H1 (cell line): ENCODE measurements at regions not wholly inside any gene's neighbourhood (a gene's known extent, or its start where the extent isn't known, plus 50 kb on each side); places are given as distances from the start of the nearest gene placed in this dataset.

ENCODE experiments used
- CTCF ChIA-PET: fragments of 300-600 bp; sonication (Branson Sonifier 250); formaldehyde crosslinking; loops from one replicate; lab custom pipeline; 2021; ENCODE audit not compliant: partially characterized antibody; lab: Charles Lee
- POLR2A ChIA-PET: fragments of 300-600 bp; sonication (Branson Sonifier 250); formaldehyde crosslinking; loops from one replicate; lab custom pipeline; 2021; ENCODE audit warnings: inconsistent platforms; ENCODE audit not compliant: partially characterized antibody; lab: Charles Lee
- DNase-seq, 2 experiments: peaks; one replicate each; pipeline versions ENCODE4 v3.0.0 to v3.0.0-alpha.2; 2010 to 2022; ENCODE audit warnings: low spot score in 2 of 2, low read depth in 1 of 2, mixed read lengths in 1 of 2
- FAIRE-seq: peaks from 2 replicates; lab custom pipeline; 2011; peaks lifted over from hg19 to GRCh38; lab: Jason Lieb, UNC
- H2AFZ ChIP-seq: 2 replicates; pipeline ENCODE4 v1.8.1; 2012; ENCODE audit warnings: low read length, inconsistent platforms
- H2AK5ac ChIP-seq: 2 replicates; pipeline ENCODE4 v1.6.1; 2013; ENCODE audit warnings: low read depth, low read length
- H2BK120ac ChIP-seq: replicated peaks from 2 replicates; pipeline ENCODE3; 2013; ENCODE audit warnings: low read depth, low read length, inconsistent platforms
- H2BK12ac ChIP-seq: 2 replicates; pipeline ENCODE4 v1.6.1; 2013; ENCODE audit warnings: low read depth, low read length
- H2BK15ac ChIP-seq: 2 replicates; pipeline ENCODE4 v1.6.1; 2013; ENCODE audit warnings: low read length
- H2BK20ac ChIP-seq: 2 replicates; pipeline ENCODE4 v1.6.1; 2013; ENCODE audit warnings: low read length
- H2BK5ac ChIP-seq: 2 replicates; pipeline ENCODE4 v1.6.1; 2013; ENCODE audit warnings: low read depth, low read length
- H3K14ac ChIP-seq: 2 replicates; pipeline ENCODE4 v1.6.1; 2013; ENCODE audit warnings: inconsistent platforms; ENCODE audit not compliant: insufficient read length
- H3K18ac ChIP-seq: 2 replicates; pipeline ENCODE4 v1.6.1; 2013; ENCODE audit warnings: low read length; ENCODE audit errors: extremely low read depth
- H3K23ac ChIP-seq: 2 replicates; pipeline ENCODE4 v1.6.1; 2013; ENCODE audit warnings: inconsistent platforms; ENCODE audit not compliant: insufficient read length
- H3K23me2 ChIP-seq: 2 replicates; pipeline ENCODE4 v1.6.1; 2013; ENCODE audit warnings: low read depth, low read length
- H3K27ac ChIP-seq: 2 replicates; pipeline ENCODE4 v1.6.1; 2011; ENCODE audit warnings: low read depth, low read length, inconsistent platforms
- H3K27me3 ChIP-seq, 4 experiments: replicated peaks in 1 of 4; 1 replicate in 1 of 4; 2 replicates in 3 of 4; pipeline versions ENCODE4 v1.6.1 to v1.8.1; 2011 to 2013; ENCODE audit warnings: low read length in 3 of 4, mild to moderate bottlenecking in 3 of 4, inconsistent platforms in 2 of 4, mixed read lengths in 2 of 4, moderate library complexity in 1 of 4; ENCODE audit not compliant: control insufficient read depth in 3 of 4, insufficient read depth in 3 of 4; ENCODE audit errors: extremely low read depth in 1 of 4
- H3K36me3 ChIP-seq, 4 experiments: 2 replicates each; pipeline versions ENCODE4 v1.6.1 to v1.8.1; 2011 to 2013; ENCODE audit warnings: mild to moderate bottlenecking in 4 of 4, low read length in 3 of 4, moderate library complexity in 2 of 4, control low read depth in 1 of 4, inconsistent platforms in 1 of 4; ENCODE audit not compliant: insufficient read depth in 4 of 4, control insufficient read depth in 2 of 4
- H3K4ac ChIP-seq: replicated peaks from 2 replicates; pipeline ENCODE3; 2013; ENCODE audit warnings: low read length, low read depth, mixed read lengths, inconsistent platforms; ENCODE audit not compliant: insufficient read length
- H3K4me1 ChIP-seq, 4 experiments: replicated peaks in 1 of 4; 1 replicate in 1 of 4; 2 replicates in 3 of 4; pipeline versions ENCODE4 v1.6.1 to v1.8.1; 2011 to 2013; ENCODE audit warnings: low read length in 3 of 4, inconsistent platforms in 2 of 4, mixed read lengths in 1 of 4; ENCODE audit not compliant: insufficient read depth in 4 of 4, control insufficient read depth in 3 of 4
- H3K4me2 ChIP-seq, 2 experiments: 2 replicates each; pipeline versions ENCODE4 v1.6.1 to v1.8.1; 2011 to 2013; ENCODE audit warnings: low read depth in 2 of 2, low read length in 2 of 2, control low read depth in 1 of 2, inconsistent platforms in 1 of 2, mild to moderate bottlenecking in 1 of 2; ENCODE audit not compliant: insufficient read depth in 1 of 2
- H3K4me3 ChIP-seq, 4 experiments: fragments of 200-600, 300-600 bp in 1 of 4; sonication (generic), shearing (Covaris generic), sonication (Bioruptor Twin) in 1 of 4; 2 replicates each; pipeline versions ENCODE4 v1.5.1 to v1.8.1; 2011 to 2016; ENCODE audit warnings: low read length in 4 of 4, low read depth in 3 of 4, control low read depth in 2 of 4, inconsistent platforms in 2 of 4, mild to moderate bottlenecking in 2 of 4, mixed read lengths in 1 of 4, moderate library complexity in 1 of 4; ENCODE audit not compliant: insufficient read depth in 2 of 4; ENCODE audit errors: extremely low read depth in 1 of 4
- H3K56ac ChIP-seq: replicated peaks from 2 replicates; pipeline ENCODE3; 2013; ENCODE audit warnings: low read depth, mild to moderate bottlenecking, mixed read lengths, low read length, inconsistent platforms; ENCODE audit not compliant: insufficient read length
- H3K79me1 ChIP-seq: 2 replicates; pipeline ENCODE4 v1.6.1; 2013; ENCODE audit warnings: low read depth, low read length, control low read depth
- H3K79me2 ChIP-seq, 2 experiments: 2 replicates each; pipeline versions ENCODE4 v1.6.1 to v1.8.1; 2012 to 2013; ENCODE audit warnings: low read length in 2 of 2, mild to moderate bottlenecking in 2 of 2, inconsistent platforms in 1 of 2; ENCODE audit not compliant: insufficient read depth in 2 of 2, control insufficient read depth in 1 of 2
- H3K9ac ChIP-seq, 4 experiments: replicated peaks in 1 of 4; 1 replicate in 1 of 4; 2 replicates in 3 of 4; pipeline versions ENCODE4 v1.6.1 to v1.8.1; 2011 to 2013; ENCODE audit warnings: low read depth in 3 of 4, low read length in 3 of 4, control low read depth in 2 of 4, mild to moderate bottlenecking in 2 of 4, moderate library complexity in 2 of 4, inconsistent platforms in 1 of 4; ENCODE audit errors: extremely low read depth in 1 of 4
- H3K9me3 ChIP-seq, 2 experiments: 2 replicates each; pipeline versions ENCODE4 v1.6.1 to v1.8.1; 2012 to 2013; ENCODE audit warnings: mild to moderate bottlenecking in 2 of 2, moderate library complexity in 2 of 2, control low read depth in 1 of 2, inconsistent platforms in 1 of 2, low read depth in 1 of 2, low read length in 1 of 2, mixed read lengths in 1 of 2; ENCODE audit not compliant: insufficient read depth in 2 of 2
- H4K20me1 ChIP-seq, 2 experiments: replicated peaks in 1 of 2; 2 replicates each; pipeline versions ENCODE3 to v1.8.1; 2011 to 2013; ENCODE audit warnings: inconsistent platforms in 2 of 2, low read length in 2 of 2, mild to moderate bottlenecking in 1 of 2; ENCODE audit not compliant: insufficient read depth in 2 of 2, control insufficient read depth in 1 of 2
- H4K5ac ChIP-seq: 2 replicates; pipeline ENCODE4 v1.6.1; 2013; ENCODE audit warnings: low read length, low read depth, mixed read lengths, inconsistent platforms; ENCODE audit not compliant: insufficient read length
- H4K8ac ChIP-seq: 2 replicates; pipeline ENCODE4 v1.8.0; 2013; ENCODE audit warnings: mild to moderate bottlenecking, moderate library complexity, low read length, inconsistent platforms; ENCODE audit not compliant: insufficient read depth; ENCODE audit errors: extremely low read depth
- H4K91ac ChIP-seq: replicated peaks from 2 replicates; pipeline ENCODE3; 2013; ENCODE audit warnings: low read length, mixed read lengths, inconsistent platforms; ENCODE audit not compliant: insufficient read length
- BACH1 ChIP-seq: IDR thresholded peaks from 2 replicates; pipeline ENCODE4 v1.6.1; 2012; ENCODE audit warnings: low read length, improper control_type of control experiment
- BCL11A ChIP-seq, 2 experiments: IDR thresholded peaks; one replicate each; pipeline ENCODE4 v1.6.1; 2011; ENCODE audit warnings: low read depth in 2 of 2, low read length in 2 of 2, mild to moderate bottlenecking in 2 of 2
- EZH2 ChIP-seq: fragments of 200-600 bp; sonication (generic); IDR thresholded peaks from 2 replicates; pipeline ENCODE4 v1.7.1; 2012; ENCODE audit warnings: low read depth, mild to moderate bottlenecking, moderate library complexity, low read length, inconsistent platforms; ENCODE audit not compliant: severe bottlenecking
- FOSL1 ChIP-seq: IDR thresholded peaks from 2 replicates; pipeline ENCODE4 v1.6.1; 2011; ENCODE audit warnings: mild to moderate bottlenecking, low read depth, low read length, moderate library complexity; ENCODE audit not compliant: insufficient read depth
- HDAC6 ChIP-seq: IDR thresholded peaks from one replicate; pipeline ENCODE4 v1.7.1; 2012; ENCODE audit warnings: low read depth, mild to moderate bottlenecking, inconsistent platforms, low read length, moderate library complexity
- KDM1A ChIP-seq: fragments of 200-600, 300-600 bp; sonication (generic); IDR thresholded peaks from 2 replicates; pipeline ENCODE4 v1.7.1; 2016; ENCODE audit warnings: mild to moderate bottlenecking, low read length, borderline replicate concordance
- NRF1 ChIP-seq: IDR thresholded peaks from 2 replicates; pipeline ENCODE4 v1.6.1; 2011; ENCODE audit warnings: mild to moderate bottlenecking, low read depth, low read length, improper control_type of control experiment
- PHF8 ChIP-seq: fragments of 200-600 bp; sonication (generic); conservative IDR thresholded peaks from 2 replicates; pipeline ENCODE4 v1.7.1; 2012; ENCODE audit warnings: low read depth, mild to moderate bottlenecking, inconsistent platforms, low read length, moderate library complexity
- POU5F1 ChIP-seq: IDR thresholded peaks from 2 replicates; pipeline ENCODE4 v1.6.1; 2011; ENCODE audit warnings: low read depth, mild to moderate bottlenecking, low read length, moderate library complexity
- RBBP5 ChIP-seq: IDR thresholded peaks from 2 replicates; pipeline ENCODE4 v1.7.1; 2012; ENCODE audit warnings: low read depth, mild to moderate bottlenecking, inconsistent platforms, low read length, moderate library complexity, borderline replicate concordance
- SIX5 ChIP-seq: IDR thresholded peaks from 2 replicates; pipeline ENCODE4 v1.6.1; 2011; ENCODE audit warnings: mild to moderate bottlenecking, low read depth, low read length
- SP1 ChIP-seq: IDR thresholded peaks from 2 replicates; pipeline ENCODE4 v1.6.1; 2011; ENCODE audit warnings: low read depth, low read length
- SP2 ChIP-seq: IDR thresholded peaks from 2 replicates; pipeline ENCODE4 v1.6.1; 2012; ENCODE audit warnings: mild to moderate bottlenecking, low read length, inconsistent platforms
- TEAD4 ChIP-seq: IDR thresholded peaks from 2 replicates; pipeline ENCODE4 v1.6.1; 2012; ENCODE audit warnings: low read depth, low read length, inconsistent platforms, mixed read lengths
- WGBS, 2 experiments: shearing (Covaris generic) in 1 of 2; methylation state at CpG; one replicate each; pipeline versions ENCODE4 v1.1.6 to v1.1.7; 2013 to 2015; ENCODE audit warnings: low lambda C conversion rate in 2 of 2, mixed read lengths in 2 of 2, inconsistent platforms in 1 of 2, low coverage in 1 of 2, missing lambda C conversion rate in 1 of 2; ENCODE audit not compliant: insufficient replicate concordance in 2 of 2, insufficient coverage in 1 of 2, insufficient read length in 1 of 2; ENCODE audit errors: extremely low coverage in 1 of 2, missing lambda C conversion rate in 1 of 2; 5-methylcytosine and 5-hydroxymethylcytosine counted together
- TF ChIP-seq, protein P1 (sequence below): IDR thresholded peaks from 2 replicates; pipeline ENCODE4 v1.6.1; 2011; ENCODE audit warnings: low read depth, mild to moderate bottlenecking, low read length; ENCODE audit not compliant: insufficient read depth

DNA sequence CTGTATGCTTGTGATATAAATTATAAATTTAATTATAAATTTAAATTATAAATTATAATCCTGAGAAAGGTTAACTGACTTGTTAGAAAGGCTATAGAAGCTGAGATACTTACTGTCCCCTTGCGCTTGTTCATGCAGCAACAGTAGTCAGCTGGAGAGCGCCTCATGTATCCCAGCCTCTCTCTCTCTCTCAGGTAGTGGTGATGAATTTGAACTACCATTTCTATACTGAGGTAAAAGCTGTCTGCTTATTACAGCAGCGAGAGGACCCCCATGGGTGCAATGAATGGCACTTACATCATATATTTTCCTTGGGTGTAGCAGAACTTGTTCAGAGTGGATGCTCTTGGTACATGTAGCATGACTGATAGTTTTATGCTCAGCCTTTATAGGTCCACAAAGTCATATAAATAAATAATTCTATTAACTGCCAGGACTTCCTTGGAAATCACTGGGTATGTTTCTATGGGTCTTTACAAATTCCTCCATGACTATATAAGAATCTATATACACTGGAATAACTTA, 1308.7 kb downstream of the REEP3 start:
- no peaks in the 10 kb centered on the region for H3K79me1 ChIP-seq
- no peaks in the 10 kb centered on the region for H3K23me2 ChIP-seq
- FAIRE-seq, result no peak
- H3K14ac ChIP-seq, result no peak overlapping the region
- H4K91ac ChIP-seq, result no peak overlapping the region
- H2AFZ ChIP-seq, result no peak overlapping the region
- 91% methylated on average over 3 of the region's 3 CpGs; no CpG with 5 or more reads in 1 of the 2 experiments for WGBS, 2 experiments
- H2BK20ac ChIP-seq, result no peak overlapping the region
- no peak overlapping the region for H3K18ac ChIP-seq
- H2BK12ac ChIP-seq, result no peak overlapping the region
- no peak overlapping the region for H2BK120ac ChIP-seq
- no peak overlapping the region for H3K4ac ChIP-seq
- H3K9ac ChIP-seq, result no peak overlapping the region
- no peak overlapping the region for H3K23ac ChIP-seq
- no peak overlapping the region for H3K4me3 ChIP-seq
- no peaks in the 10 kb centered on the region for H3K4me1 ChIP-seq
- no peak overlapping the region for H4K5ac ChIP-seq
- no peak overlapping the region for H2BK5ac ChIP-seq
- ChIA-PET POLR2A (no interaction called here), CTCF (interaction anchor here (0.6 kb wide), 1 partner anchor 21 kb away, joined by 3 read pairs; no protein-coding TSS in a partner anchor)
- H3K27ac ChIP-seq, result no peak overlapping the region
- no peak overlapping the region for H4K8ac ChIP-seq
- H3K56ac ChIP-seq, result no peak overlapping the region
- no peaks in the 10 kb centered on the region for H3K9me3 ChIP-seq
- H3K4me2 ChIP-seq, result no peak overlapping the region
- no peaks in the 10 kb centered on the region for H3K36me3 ChIP-seq
- DNase-seq, result no peak
- H2BK15ac ChIP-seq, result no peak overlapping the region
- H3K79me2 ChIP-seq, result no peaks in the 10 kb centered on the region
- H2AK5ac ChIP-seq, result no peak overlapping the region
- no peaks in the 10 kb centered on the region for H4K20me1 ChIP-seq
- H3K27me3 ChIP-seq, result no peaks in the 10 kb centered on the region
- TF ChIP-seq KDM1A (no peak), SP2 (no peak), FOSL1 (no peak), EZH2 (no peak), RBBP5 (no peak), POU5F1 (no peak), SP1 (no peak), TEAD4 (no peak), BACH1 (no peak), HDAC6 (no peak), PHF8 (no peak), NRF1 (no peak), SIX5 (no peak), BCL11A (IDR thresholded peaks at IDR 0.05; ENCODE audit: low read depth in 2 of 2, low read length in 2 of 2) (no peak)
- TF ChIP-seq, protein P1, sequence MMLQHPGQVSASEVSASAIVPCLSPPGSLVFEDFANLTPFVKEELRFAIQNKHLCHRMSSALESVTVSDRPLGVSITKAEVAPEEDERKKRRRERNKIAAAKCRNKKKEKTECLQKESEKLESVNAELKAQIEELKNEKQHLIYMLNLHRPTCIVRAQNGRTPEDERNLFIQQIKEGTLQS, result no peak
